ENCODE measurements at regions not wholly inside any gene's neighbourhood (a gene's known extent, or its start where the extent isn't known, plus 50 kb on each side); places are given as distances from the start of the nearest gene placed in this dataset.

- Histone ChIP-seq H3K4me3 (ENCODE audit: insufficient read depth in 1 of 2, low read depth in 1 of 2, low read length in 2 of 2) (no peak overlapping the region), H2BK5ac (ENCODE audit: low read depth, low read length, poor library complexity, severe bottlenecking) (no peak overlapping the region), H2AFZ (ENCODE audit: low read depth, low read length) (no peak overlapping the region), H3K9ac (ENCODE audit: low read length) (no peak overlapping the region), H2AK5ac (ENCODE audit: low read length, severe bottlenecking) (no peak overlapping the region), H3K27ac (ENCODE audit: low read length, poor library complexity, severe bottlenecking) (no peak overlapping the region), H3K14ac (ENCODE audit: low read length in 2 of 2) (no peak overlapping the region), H3K18ac (ENCODE audit: low read depth in 1 of 2, low read length in 2 of 2) (no peak overlapping the region), H3K4ac (ENCODE audit: low read depth in 1 of 2, low read length in 2 of 2) (no peak overlapping the region), H3K9me3 (ENCODE audit: control insufficient read depth, low read length) (no peaks in the 10 kb centered on the region), H3K79me1 (replicated peaks; ENCODE audit: low read length, poor library complexity, severe bottlenecking) (no peaks in the 10 kb centered on the region), H3K36me3 (ENCODE audit: control insufficient read depth in 1 of 2, insufficient read depth in 2 of 2, low read depth in 1 of 2, low read length in 2 of 2) (no peaks in the 10 kb centered on the region), H4K91ac (ENCODE audit: low read length) (no peak overlapping the region), H2BK12ac (ENCODE audit: low read length in 2 of 2) (no peak overlapping the region), H3K27me3 (ENCODE audit: control insufficient read depth in 1 of 2, insufficient read depth in 1 of 2, low read length in 2 of 2) (peaks cover 18 to 46% of the 10 kb centered on the region in 2 experiments), H3K4me2 (ENCODE audit: low read length, poor library complexity, severe bottlenecking) (no peak overlapping the region), H3K23ac (ENCODE audit: low read length in 2 of 2) (no peak overlapping the region), H2BK15ac (ENCODE audit: low read depth, poor library complexity, severe bottlenecking) (no peak overlapping the region), H2BK120ac (ENCODE audit: low read depth, low read length) (no peak overlapping the region), H3K4me1 (ENCODE audit: control insufficient read depth, insufficient read depth, low read depth, low read length) (peaks cover 2% of the 10 kb centered on the region), H4K8ac (ENCODE audit: low read length) (no peak overlapping the region)
- no peak for DNase-seq
- 80% methylated on average over 6 of the region's 9 CpGs for WGBS
These were observed 110.2 kb downstream of the TPRA1 start for GRCh38 chr3:127480196-127480954.

DNA sequence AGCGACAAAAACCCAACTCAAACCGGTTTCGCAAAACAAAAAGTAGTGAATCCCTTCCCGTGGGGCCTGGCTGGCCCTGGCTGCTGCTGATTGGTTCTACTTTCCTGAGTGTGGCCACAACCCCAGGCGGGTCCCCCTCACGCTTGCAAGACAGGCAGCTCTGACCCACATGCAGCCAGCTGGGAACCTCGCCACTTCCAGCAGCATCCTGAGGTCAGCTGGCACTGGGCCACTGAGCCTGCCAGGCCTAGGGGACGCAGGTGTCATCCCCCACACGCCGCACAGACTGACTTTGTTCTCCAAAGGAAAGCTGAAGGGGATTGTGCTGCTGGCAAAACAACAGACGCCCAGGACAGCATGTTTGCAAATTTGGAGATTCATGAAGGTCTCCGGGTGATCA lies 111.1 kb downstream of the TPRA1 start:
- no peak overlapping the region for H2AFZ ChIP-seq (ENCODE audit: low read depth, low read length)
- no peaks in the 10 kb centered on the region for H3K36me3 ChIP-seq (ENCODE audit: control insufficient read depth in 1 of 2, insufficient read depth in 2 of 2, low read depth in 1 of 2, low read length in 2 of 2)
- H4K91ac ChIP-seq (ENCODE audit: low read length), result no peak overlapping the region
- H3K9ac ChIP-seq (ENCODE audit: low read length), result no peak overlapping the region
- no peak overlapping the region for H3K4me3 ChIP-seq (ENCODE audit: insufficient read depth in 1 of 2, low read depth in 1 of 2, low read length in 2 of 2)
- no peak overlapping the region for H3K4me2 ChIP-seq (ENCODE audit: low read length, poor library complexity, severe bottlenecking)
- H3K27me3 ChIP-seq (ENCODE audit: control insufficient read depth in 1 of 2, insufficient read depth in 1 of 2, low read length in 2 of 2), result peaks cover 15 to 50% of the 10 kb centered on the region in 2 experiments
- WGBS, result 64% methylated on average over 12 of the region's 12 CpGs
- no peak overlapping the region for H3K4ac ChIP-seq (ENCODE audit: low read depth in 1 of 2, low read length in 2 of 2)
- H3K23ac ChIP-seq (ENCODE audit: low read length in 2 of 2), result no peak overlapping the region
- H2AK5ac ChIP-seq (ENCODE audit: low read length, severe bottlenecking), result no peak overlapping the region
- no peaks in the 10 kb centered on the region for H3K79me1 ChIP-seq (replicated peaks; ENCODE audit: low read length, poor library complexity, severe bottlenecking)
- H3K4me1 ChIP-seq (ENCODE audit: control insufficient read depth, insufficient read depth, low read depth, low read length), result peaks cover under 1% of the 10 kb centered on the region
- no peaks in the 10 kb centered on the region for H3K9me3 ChIP-seq (ENCODE audit: control insufficient read depth, low read length)
- H2BK12ac ChIP-seq (ENCODE audit: low read length in 2 of 2), result no peak overlapping the region
- H2BK120ac ChIP-seq (ENCODE audit: low read depth, low read length), result no peak overlapping the region
- H3K27ac ChIP-seq (ENCODE audit: low read length, poor library complexity, severe bottlenecking), result no peak overlapping the region
- H3K18ac ChIP-seq (ENCODE audit: low read depth in 1 of 2, low read length in 2 of 2), result no peak overlapping the region
- no peak overlapping the region for H2BK15ac ChIP-seq (ENCODE audit: low read depth, poor library complexity, severe bottlenecking)
- H3K14ac ChIP-seq (ENCODE audit: low read length in 2 of 2), result no peak overlapping the region
- DNase-seq, result no peak
- no peak overlapping the region for H2BK5ac ChIP-seq (ENCODE audit: low read depth, low read length, poor library complexity, severe bottlenecking)
- H4K8ac ChIP-seq (ENCODE audit: low read length), result no peak overlapping the region

DNA sequence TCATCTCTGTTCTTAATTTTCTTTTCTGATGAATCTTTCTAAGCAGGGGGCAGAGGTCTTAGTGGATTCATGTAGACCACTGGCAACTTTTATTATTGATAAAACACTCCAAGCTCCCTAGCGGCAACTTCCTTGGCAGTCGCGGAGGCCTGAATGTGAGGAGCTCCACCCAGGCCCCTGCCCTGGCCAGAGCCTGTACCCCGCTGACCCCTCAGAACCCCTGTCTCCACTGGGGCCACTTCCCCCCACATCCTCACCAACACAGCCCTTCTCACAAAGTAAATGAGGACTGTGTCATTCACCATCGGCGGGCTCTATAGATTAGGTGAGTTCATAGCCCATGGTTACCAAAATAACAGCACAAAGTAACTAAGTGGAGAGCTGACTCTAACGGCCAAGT lies 111.6 kb downstream of the TPRA1 start:
- Histone ChIP-seq H3K4me3 (ENCODE audit: insufficient read depth in 1 of 2, low read depth in 1 of 2, low read length in 2 of 2) (no peak overlapping the region), H3K79me1 (replicated peaks; ENCODE audit: low read length, poor library complexity, severe bottlenecking) (no peaks in the 10 kb centered on the region), H3K36me3 (ENCODE audit: control insufficient read depth in 1 of 2, insufficient read depth in 2 of 2, low read depth in 1 of 2, low read length in 2 of 2) (no peaks in the 10 kb centered on the region), H3K18ac (ENCODE audit: low read depth in 1 of 2, low read length in 2 of 2) (no peak overlapping the region), H3K4me1 (ENCODE audit: control insufficient read depth, insufficient read depth, low read depth, low read length) (no peaks in the 10 kb centered on the region), H3K23ac (ENCODE audit: low read length in 2 of 2) (no peak overlapping the region), H2AK5ac (ENCODE audit: low read length, severe bottlenecking) (no peak overlapping the region), H2AFZ (ENCODE audit: low read depth, low read length) (no peak overlapping the region), H4K8ac (ENCODE audit: low read length) (no peak overlapping the region), H3K27ac (ENCODE audit: low read length, poor library complexity, severe bottlenecking) (no peak overlapping the region), H2BK5ac (ENCODE audit: low read depth, low read length, poor library complexity, severe bottlenecking) (no peak overlapping the region), H2BK120ac (ENCODE audit: low read depth, low read length) (no peak overlapping the region), H3K4ac (ENCODE audit: low read depth in 1 of 2, low read length in 2 of 2) (no peak overlapping the region), H2BK15ac (ENCODE audit: low read depth, poor library complexity, severe bottlenecking) (no peak overlapping the region), H3K4me2 (ENCODE audit: low read length, poor library complexity, severe bottlenecking) (no peak overlapping the region), H3K27me3 (ENCODE audit: control insufficient read depth in 1 of 2, insufficient read depth in 1 of 2, low read length in 2 of 2) (peaks cover 13 to 53% of the 10 kb centered on the region in 2 experiments), H3K14ac (ENCODE audit: low read length in 2 of 2) (no peak overlapping the region), H4K91ac (ENCODE audit: low read length) (no peak overlapping the region), H2BK12ac (ENCODE audit: low read length in 2 of 2) (no peak overlapping the region), H3K9ac (ENCODE audit: low read length) (no peak overlapping the region), H3K9me3 (ENCODE audit: control insufficient read depth, low read length) (no peaks in the 10 kb centered on the region)
- no peak for DNase-seq
- WGBS, result 89% methylated on average over 7 of the region's 7 CpGs

DNA sequence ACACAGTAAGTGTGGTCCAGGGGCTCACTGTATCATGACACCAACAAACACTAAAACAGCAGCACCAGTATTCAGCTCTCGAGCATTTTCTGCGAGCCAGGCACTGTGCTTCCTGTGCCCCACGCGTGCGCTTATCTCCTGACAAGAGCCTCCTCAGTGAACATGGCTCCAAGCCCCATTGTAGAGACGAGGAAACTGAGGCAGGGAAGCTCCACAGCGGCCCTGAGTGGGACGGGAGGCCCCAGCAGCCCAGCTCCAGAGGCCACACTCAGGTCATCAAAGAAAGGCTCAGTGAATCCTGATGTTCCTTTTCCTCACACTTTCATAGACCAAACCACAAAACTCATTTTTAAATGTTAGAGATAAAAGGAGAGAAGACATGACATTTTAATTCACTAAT lies 113.1 kb downstream of the TPRA1 start:
- Histone ChIP-seq H2AFZ (ENCODE audit: low read depth, low read length) (no peak overlapping the region), H2BK120ac (ENCODE audit: low read depth, low read length) (no peak overlapping the region), H3K4me3 (ENCODE audit: insufficient read depth in 1 of 2, low read depth in 1 of 2, low read length in 2 of 2) (no peak overlapping the region), H3K79me1 (replicated peaks; ENCODE audit: low read length, poor library complexity, severe bottlenecking) (no peaks in the 10 kb centered on the region), H2AK5ac (ENCODE audit: low read length, severe bottlenecking) (no peak overlapping the region), H3K4me2 (ENCODE audit: low read length, poor library complexity, severe bottlenecking) (no peak overlapping the region), H2BK12ac (ENCODE audit: low read length in 2 of 2) (no peak overlapping the region), H3K9ac (ENCODE audit: low read length) (no peak overlapping the region), H3K4ac (ENCODE audit: low read depth in 1 of 2, low read length in 2 of 2) (no peak overlapping the region), H3K9me3 (ENCODE audit: control insufficient read depth, low read length) (no peaks in the 10 kb centered on the region), H3K4me1 (ENCODE audit: control insufficient read depth, insufficient read depth, low read depth, low read length) (no peaks in the 10 kb centered on the region), H3K14ac (ENCODE audit: low read length in 2 of 2) (no peak overlapping the region), H4K8ac (ENCODE audit: low read length) (no peak overlapping the region), H3K36me3 (ENCODE audit: control insufficient read depth in 1 of 2, insufficient read depth in 2 of 2, low read depth in 1 of 2, low read length in 2 of 2) (no peaks in the 10 kb centered on the region), H3K18ac (ENCODE audit: low read depth in 1 of 2, low read length in 2 of 2) (no peak overlapping the region), H2BK15ac (ENCODE audit: low read depth, poor library complexity, severe bottlenecking) (no peak overlapping the region), H2BK5ac (ENCODE audit: low read depth, low read length, poor library complexity, severe bottlenecking) (no peak overlapping the region), H3K23ac (ENCODE audit: low read length in 2 of 2) (no peak overlapping the region), H3K27me3 (ENCODE audit: control insufficient read depth in 1 of 2, insufficient read depth in 1 of 2, low read length in 2 of 2) (peaks cover 15 to 53% of the 10 kb centered on the region in 2 experiments), H4K91ac (ENCODE audit: low read length) (no peak overlapping the region), H3K27ac (ENCODE audit: low read length, poor library complexity, severe bottlenecking) (no peak overlapping the region)
- no peak for DNase-seq
- WGBS, result 77% methylated on average over 8 of the region's 8 CpGs
